HG02798 (cell line): ENCODE measurements at regions not wholly inside any gene's neighbourhood (a gene's known extent, or its start where the extent isn't known, plus 50 kb on each side); places are given as distances from the start of the nearest gene placed in this dataset.

ENCODE experiments used
- ATAC-seq: cut with Tn5 transposase; IDR thresholded peaks from one replicate; pipeline ENCODE4 v1.9.1; 2021; ENCODE audit warnings: mild to moderate bottlenecking; ENCODE audit not compliant: unreplicated experiment, poor library complexity

- no peak for ATAC-seq
Measured at GRCh38 chr18:62629031-62629430, 86.3 kb upstream of the PHLPP1 start.

GRCh38 chr18:62631173-62631572, 84.2 kb upstream of the PHLPP1 start:
- ATAC-seq, result no peak

DNA sequence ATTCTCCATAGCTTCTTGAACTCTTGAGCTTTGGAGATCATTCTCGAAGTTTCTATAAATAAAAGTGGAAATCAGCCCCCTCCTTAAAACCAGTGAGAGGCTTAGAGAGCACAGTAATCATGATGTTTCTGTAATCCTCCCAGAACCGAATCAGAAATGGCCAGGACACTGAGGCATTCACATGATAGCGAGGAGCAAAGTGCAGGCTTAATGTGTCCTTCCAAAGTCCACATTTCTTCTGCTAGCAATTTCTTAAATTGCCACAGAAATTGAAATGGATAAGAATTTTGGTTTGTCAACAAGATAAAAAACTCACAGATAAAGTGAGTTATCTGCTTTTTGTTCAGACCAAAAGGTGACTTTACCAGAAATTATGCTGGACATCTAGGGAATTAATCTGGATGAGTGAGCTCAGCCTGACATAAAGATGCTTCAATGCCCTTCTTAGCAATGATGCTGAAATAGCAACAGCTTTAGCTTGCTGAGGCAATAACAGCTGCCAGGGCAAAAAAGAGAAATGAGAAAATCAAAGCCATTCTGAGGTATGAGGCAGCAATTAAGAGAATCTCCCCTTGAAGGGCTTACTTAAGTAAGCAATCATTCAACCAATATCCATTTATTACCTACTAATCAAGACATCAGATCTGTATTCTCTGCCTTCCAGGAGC, 82.4 kb upstream of the PHLPP1 start:
- no peak for ATAC-seq

- no peak for ATAC-seq
Measured at GRCh38 chr18:62634458-62634857, 80.9 kb upstream of the PHLPP1 start.

DNA sequence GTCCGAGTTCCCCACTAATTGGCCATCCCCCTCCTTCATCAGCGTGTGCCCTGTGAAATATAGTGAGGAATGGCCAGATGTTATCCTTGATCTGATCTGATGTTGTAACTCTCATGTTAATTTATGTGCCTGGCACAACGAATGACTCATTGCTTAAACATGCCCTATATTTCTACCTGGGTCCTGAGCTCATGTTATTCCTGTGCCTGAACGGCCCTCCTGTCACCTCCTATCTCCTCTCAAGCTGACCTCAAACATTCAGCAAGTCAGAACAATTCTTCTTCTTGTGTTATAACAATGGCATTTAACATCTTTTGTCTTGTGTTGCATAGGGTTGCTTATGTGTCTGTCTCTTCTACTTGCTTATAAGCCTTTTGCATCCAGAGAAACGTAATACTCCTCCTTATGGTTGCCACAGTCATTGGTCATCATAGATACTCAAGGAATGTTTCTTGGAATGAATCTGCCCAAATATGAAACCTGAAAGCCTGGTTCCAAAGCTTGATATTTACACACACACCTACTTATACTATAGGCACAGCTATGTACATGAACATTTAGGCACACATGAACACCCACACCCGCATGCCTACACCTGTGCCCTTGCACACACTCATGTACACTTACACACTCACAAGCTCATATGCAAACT, 80.2 kb upstream of the PHLPP1 start:
- ATAC-seq, result no peak

GRCh38 chr18:62637403-62637802, 77.9 kb upstream of the PHLPP1 start:
- ATAC-seq, result no peak

GRCh38 chr18:62637807-62638687, 77.3 kb upstream of the PHLPP1 start:
- peak; percentile 86 for ATAC-seq

GRCh38 chr18:62643181-62643580, 72.2 kb upstream of the PHLPP1 start:
- no peak for ATAC-seq

DNA sequence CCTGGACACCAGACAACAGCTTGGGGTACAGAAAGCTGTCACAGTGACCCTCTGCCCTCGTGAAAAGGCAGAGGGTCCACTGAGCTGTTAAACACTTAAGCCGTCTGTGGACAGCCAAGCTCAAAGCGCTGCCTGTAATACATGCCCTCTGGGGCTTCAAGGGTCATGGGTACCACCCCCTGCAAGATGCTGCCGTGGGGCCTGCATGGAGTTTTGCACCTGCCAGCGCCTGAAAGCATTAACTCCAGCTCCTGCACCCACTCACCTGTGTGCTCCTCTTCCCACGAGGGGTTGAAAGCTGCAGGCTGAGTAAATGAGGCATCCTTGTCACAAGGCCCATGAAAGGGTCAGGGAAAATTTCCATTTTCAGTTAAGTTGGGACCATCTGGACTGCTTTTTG, 70.6 kb upstream of the PHLPP1 start:
- no peak for ATAC-seq

- no peak for ATAC-seq
Measured at GRCh38 chr18:62647179-62647578, 68.2 kb upstream of the PHLPP1 start.

DNA sequence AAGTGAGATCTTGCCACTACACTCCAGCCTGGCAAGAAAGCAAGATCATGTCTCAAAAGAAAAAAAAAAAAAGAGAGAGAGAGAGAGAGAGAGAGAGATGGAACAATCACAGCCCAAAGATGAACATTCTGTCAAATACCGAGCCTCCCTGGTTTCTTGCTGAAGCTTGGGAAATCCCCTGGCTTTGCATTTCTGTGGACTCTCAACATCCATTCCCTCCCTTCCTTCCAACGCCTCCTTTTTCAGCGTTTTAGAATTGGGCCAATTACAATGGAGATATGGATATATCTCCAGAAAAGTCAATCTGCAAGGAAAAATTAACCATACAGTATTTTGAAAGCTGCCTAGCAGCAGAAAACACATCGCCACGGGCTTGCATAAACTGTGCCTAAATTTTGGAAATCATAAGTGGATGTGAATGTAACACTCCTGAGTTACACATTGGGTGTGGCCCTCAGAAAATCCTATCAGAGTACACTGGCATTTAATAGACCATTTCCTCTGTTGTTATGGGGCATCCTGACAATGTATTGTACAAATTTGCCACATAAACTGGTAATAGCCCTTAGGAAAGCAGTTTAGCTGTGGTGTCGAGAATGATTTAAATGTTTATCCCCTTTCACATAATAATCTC, 67.2 kb upstream of the PHLPP1 start:
- ATAC-seq, result no peak

GRCh38 chr18:62651276-62652056, 63.9 kb upstream of the PHLPP1 start:
- peak; percentile 22 for ATAC-seq

GRCh38 chr18:62652057-62652629, 63.2 kb upstream of the PHLPP1 start:
- peak; percentile 71 for ATAC-seq

GRCh38 chr18:62655520-62656219, 59.7 kb upstream of the PHLPP1 start:
- ATAC-seq, result no peak

- ATAC-seq, result no peak
Measured at GRCh38 chr18:62658028-62658427, 57.3 kb upstream of the PHLPP1 start.

- no peak for ATAC-seq
Measured at GRCh38 chr18:62659698-62660097, 55.6 kb upstream of the PHLPP1 start.

GRCh38 chr18:62660691-62661090, 54.6 kb upstream of the PHLPP1 start:
- ATAC-seq, result no peak

- ATAC-seq, result peak; percentile 85
Measured at GRCh38 chr18:62663731-62664336, 51.5 kb upstream of the PHLPP1 start.

DNA sequence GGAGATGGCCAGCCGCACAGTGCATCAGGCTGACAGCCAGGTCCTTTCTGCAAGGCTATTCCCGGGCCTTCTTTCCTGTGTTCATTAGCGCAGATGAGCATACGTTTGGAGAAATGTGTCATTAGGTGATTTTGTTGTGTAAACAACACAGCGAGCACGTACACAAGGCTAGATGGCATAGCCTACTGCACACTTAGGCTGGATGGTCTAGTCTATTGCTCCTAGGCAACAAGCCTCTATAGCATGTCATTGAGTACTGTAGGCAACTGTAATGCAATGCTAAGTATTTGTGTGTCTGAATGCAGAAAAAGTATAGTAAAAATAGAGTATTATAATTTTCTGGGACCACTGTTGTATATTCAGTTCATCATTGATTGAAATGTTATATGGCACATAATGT, 50.9 kb upstream of the PHLPP1 start:
- peak; percentile 19 for ATAC-seq
